Type B pancreatic cell (in vitro differentiated cells): ENCODE measurements at regions not wholly inside any gene's neighbourhood (a gene's known extent, or its start where the extent isn't known, plus 50 kb on each side); places are given as distances from the start of the nearest gene placed in this dataset.
"Not testable (repeated sequence)": the region's sequence is repeated elsewhere in the genome, so short reads cannot be mapped to it uniquely, and the experiment has no call there.

Source experiments
- DNase-seq: peaks from one replicate; pipeline ENCODE4 v3.0.0; 2021; ENCODE audit warnings: mixed read lengths; ENCODE audit not compliant: unreplicated experiment; ENCODE audit errors: extremely low spot score
- H3K27ac Mint-ChIP-seq: 2 replicates; pipeline ENCODE4 v1.8.0; 2021; ENCODE audit warnings: mild to moderate bottlenecking, mixed read lengths
- H3K27me3 Mint-ChIP-seq: 2 replicates; pipeline ENCODE4 v1.8.0; 2021; ENCODE audit warnings: mixed read lengths
- H3K36me3 Mint-ChIP-seq: 2 replicates; pipeline ENCODE4 v1.8.0; 2021; ENCODE audit warnings: mixed read lengths
- H3K4me1 Mint-ChIP-seq: one replicate; pipeline ENCODE4 v1.8.0; 2021; ENCODE audit warnings: mixed read lengths; ENCODE audit not compliant: unreplicated experiment
- H3K4me3 Mint-ChIP-seq: 2 replicates; pipeline ENCODE4 v1.8.0; 2021; ENCODE audit warnings: mild to moderate bottlenecking, mixed read lengths
- H3K9me3 Mint-ChIP-seq: 2 replicates; pipeline ENCODE4 v1.8.0; 2021; ENCODE audit warnings: mixed read lengths
- TF ChIP-seq, protein P1 (sequence below): fragments of 200-600 bp; sonication (generic); conservative IDR thresholded peaks from 2 replicates; pipeline ENCODE4 v1.5.0; 2021; ENCODE audit warnings: antibody characterized with exemption, mild to moderate bottlenecking

DNA sequence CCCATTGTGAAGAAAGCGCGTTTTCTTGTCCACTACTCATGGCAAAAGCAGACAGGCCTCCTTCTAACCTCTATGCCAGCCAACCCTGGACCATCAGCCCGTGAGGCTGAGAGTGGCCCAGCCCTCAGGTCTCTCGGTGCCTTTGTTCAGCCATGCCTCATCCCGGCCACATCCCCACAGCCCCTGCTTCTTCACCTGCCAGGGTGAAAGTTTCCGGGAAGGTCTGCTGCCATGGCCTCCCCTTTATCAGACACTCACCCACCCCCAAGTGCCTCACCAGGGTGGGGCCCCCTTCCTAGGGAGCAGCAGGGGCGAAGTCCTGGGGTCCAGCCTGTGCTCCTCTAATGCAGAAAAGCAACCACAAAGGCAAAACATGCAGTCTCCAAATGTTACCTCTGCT, 478.4 kb upstream of the SALL3 start:
- H3K4me1 Mint-ChIP-seq, result peaks cover 6% of the 10 kb centered on the region
- H3K36me3 Mint-ChIP-seq, result no peaks in the 10 kb centered on the region
- H3K9me3 Mint-ChIP-seq, result no peaks in the 10 kb centered on the region
- TF ChIP-seq, protein P1, sequence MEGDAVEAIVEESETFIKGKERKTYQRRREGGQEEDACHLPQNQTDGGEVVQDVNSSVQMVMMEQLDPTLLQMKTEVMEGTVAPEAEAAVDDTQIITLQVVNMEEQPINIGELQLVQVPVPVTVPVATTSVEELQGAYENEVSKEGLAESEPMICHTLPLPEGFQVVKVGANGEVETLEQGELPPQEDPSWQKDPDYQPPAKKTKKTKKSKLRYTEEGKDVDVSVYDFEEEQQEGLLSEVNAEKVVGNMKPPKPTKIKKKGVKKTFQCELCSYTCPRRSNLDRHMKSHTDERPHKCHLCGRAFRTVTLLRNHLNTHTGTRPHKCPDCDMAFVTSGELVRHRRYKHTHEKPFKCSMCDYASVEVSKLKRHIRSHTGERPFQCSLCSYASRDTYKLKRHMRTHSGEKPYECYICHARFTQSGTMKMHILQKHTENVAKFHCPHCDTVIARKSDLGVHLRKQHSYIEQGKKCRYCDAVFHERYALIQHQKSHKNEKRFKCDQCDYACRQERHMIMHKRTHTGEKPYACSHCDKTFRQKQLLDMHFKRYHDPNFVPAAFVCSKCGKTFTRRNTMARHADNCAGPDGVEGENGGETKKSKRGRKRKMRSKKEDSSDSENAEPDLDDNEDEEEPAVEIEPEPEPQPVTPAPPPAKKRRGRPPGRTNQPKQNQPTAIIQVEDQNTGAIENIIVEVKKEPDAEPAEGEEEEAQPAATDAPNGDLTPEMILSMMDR, result no peak
- DNase-seq, result no peak
- H3K27me3 Mint-ChIP-seq, result peaks cover 4% of the 10 kb centered on the region
- H3K27ac Mint-ChIP-seq, result no peak overlapping the region
- H3K4me3 Mint-ChIP-seq, result no peak overlapping the region

DNA sequence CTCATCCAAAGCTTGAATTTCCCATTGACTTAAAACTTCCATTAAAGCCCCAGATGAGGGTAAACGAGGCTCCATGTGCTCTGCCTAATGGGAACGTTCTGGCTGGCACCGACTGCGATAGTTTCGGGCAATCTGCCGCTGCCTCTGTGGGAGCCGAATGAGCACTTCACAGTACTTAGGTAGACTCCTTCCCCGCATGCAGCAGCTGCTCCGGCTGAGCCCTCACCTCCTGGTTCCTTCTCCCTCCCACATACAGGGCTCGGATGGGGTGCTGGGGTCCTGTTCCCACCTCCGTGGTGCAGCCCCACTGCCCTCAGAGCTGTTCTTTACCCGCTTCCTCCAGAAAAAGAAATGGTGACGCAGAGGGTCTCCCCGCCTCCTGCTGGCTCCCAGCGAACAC, 476.5 kb upstream of the SALL3 start:
- Mint-ChIP-seq H3K27me3 (peaks cover 15% of the 10 kb centered on the region), H3K36me3 (no peaks in the 10 kb centered on the region), H3K27ac (no peak overlapping the region), H3K9me3 (no peaks in the 10 kb centered on the region), H3K4me1 (peaks cover 14% of the 10 kb centered on the region), H3K4me3 (no peak overlapping the region)
- TF ChIP-seq, protein P1, result no peak
- DNase-seq, result no peak

DNA sequence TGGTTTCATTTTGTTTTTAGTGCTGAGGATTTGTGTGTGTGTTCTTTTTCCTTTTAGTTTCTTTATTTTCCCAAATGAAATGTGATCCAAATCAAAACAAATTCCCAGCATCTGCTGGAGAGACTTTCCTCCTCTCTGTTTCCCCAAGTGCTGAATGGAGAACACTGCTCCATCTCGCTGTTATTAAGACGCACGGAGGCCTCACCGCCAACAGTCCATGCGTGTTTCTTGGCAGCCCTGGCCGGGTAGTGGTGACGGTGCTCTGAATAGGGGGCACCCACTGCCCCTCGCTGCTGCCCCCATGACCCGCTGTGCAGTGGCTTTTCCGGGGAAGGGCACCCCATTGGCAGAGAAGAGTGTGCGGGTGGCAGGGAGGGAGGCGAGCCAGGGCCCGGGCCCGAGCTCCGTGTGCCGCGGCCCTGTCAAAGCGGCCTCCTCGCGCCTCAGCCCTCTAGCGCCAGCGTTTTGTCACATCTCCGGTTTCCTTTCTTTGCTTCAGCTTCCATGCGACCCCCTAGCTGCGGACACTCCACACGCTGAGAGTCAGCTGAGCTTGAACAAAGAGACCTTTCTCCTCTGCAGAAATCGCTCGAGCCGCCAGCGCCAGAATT, 473.7 kb upstream of the SALL3 start:
- peak overlapping the region; percentile 33 for H3K4me3 Mint-ChIP-seq
- H3K36me3 Mint-ChIP-seq, result no peaks in the 10 kb centered on the region
- H3K27ac Mint-ChIP-seq, result peak overlapping the region; percentile 67
- no peak for DNase-seq
- peaks cover 14% of the 10 kb centered on the region for H3K4me1 Mint-ChIP-seq
- H3K9me3 Mint-ChIP-seq, result no peaks in the 10 kb centered on the region
- H3K27me3 Mint-ChIP-seq, result peaks cover 19% of the 10 kb centered on the region
- TF ChIP-seq, protein P1, result peak; percentile 70

DNA sequence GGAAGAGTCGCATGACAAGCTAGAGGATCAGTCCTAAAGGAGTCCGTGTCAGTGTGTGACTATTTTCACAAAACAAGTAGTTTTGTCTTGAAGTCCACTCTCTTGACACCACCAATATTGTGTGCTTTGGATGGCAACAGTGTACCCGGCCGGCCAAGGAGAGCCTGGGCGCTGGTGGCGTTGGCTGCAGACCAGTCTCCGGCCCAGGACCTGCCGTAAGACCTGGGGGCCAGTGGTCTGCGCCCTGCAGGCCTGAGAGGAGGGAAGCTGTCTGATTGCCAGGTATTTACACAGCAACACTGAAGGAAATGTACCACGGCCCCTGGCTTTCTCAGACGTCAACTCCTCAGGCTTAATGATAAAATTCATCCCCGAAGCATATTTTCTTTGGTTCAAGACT, 472.4 kb upstream of the SALL3 start:
- peak overlapping the region; percentile 67 for H3K27ac Mint-ChIP-seq

DNA sequence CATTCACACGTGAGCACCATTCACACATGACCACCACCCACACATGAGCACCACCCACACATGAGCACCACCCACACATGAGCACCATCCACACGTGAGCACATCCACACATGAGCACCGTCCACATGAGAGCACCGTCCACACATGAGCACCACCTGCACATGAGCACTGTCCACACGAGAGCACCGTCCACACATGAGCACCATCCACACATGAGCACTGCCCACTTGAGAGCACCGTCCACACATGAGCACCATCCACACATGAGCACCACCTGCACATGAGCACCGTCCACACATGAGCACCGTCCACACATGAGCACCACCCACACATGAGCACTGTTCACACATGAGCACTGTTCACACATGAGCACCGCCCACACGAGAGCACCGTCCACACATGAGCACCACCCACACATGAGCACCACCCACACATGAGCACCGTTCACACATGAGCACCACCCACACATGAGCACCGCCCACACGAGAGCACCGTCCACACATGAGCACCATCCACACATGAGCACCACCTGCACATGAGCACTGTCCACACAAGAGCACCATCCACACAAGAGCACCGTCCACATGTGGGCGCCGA, 471.3 kb upstream of the SALL3 start:
- H3K36me3 Mint-ChIP-seq, H3K27ac Mint-ChIP-seq, H3K9me3 Mint-ChIP-seq, DNase-seq, H3K4me3 Mint-ChIP-seq: not testable (repeated sequence)
- peaks cover 14% of the 10 kb centered on the region for H3K4me1 Mint-ChIP-seq
- H3K27me3 Mint-ChIP-seq, result peaks cover 19% of the 10 kb centered on the region

More for the DNA sequence above, 472.4 kb upstream of the SALL3 start:
- TF ChIP-seq, protein P1, result no peak
- Mint-ChIP-seq H3K4me1 (peaks cover 14% of the 10 kb centered on the region), H3K36me3 (no peaks in the 10 kb centered on the region), H3K27me3 (peaks cover 19% of the 10 kb centered on the region), H3K4me3 (no peak overlapping the region), H3K9me3 (no peaks in the 10 kb centered on the region)
- DNase-seq, result peak; percentile 37

DNA sequence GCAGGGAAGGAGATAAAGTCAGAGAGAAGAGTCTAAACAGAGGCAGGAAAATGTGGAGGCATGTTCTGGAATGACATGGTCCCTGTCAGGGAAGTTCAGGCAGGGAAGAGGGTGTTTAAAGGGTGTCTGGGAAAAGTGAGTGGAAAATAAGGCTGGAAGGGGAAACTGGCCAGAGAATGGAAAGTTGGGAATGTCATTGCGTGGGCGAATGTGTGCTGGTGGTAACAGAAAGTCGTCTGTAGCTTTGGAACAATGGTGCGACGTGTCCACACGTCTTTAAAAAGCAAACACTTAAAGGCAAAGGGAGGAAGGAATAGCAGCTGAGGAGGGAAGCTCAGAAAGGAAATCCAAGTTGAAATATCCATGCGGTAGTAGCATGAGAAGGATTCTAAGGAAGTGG, 469.5 kb upstream of the SALL3 start:
- TF ChIP-seq, protein P1, result no peak
- no peak overlapping the region for H3K4me3 Mint-ChIP-seq
- no peak overlapping the region for H3K27ac Mint-ChIP-seq
- H3K9me3 Mint-ChIP-seq, result no peaks in the 10 kb centered on the region
- H3K4me1 Mint-ChIP-seq, result peaks cover 14% of the 10 kb centered on the region
- peaks cover 19% of the 10 kb centered on the region for H3K27me3 Mint-ChIP-seq
- no peaks in the 10 kb centered on the region for H3K36me3 Mint-ChIP-seq
- DNase-seq, result no peak
